Stimulated activated CD4-positive, alpha-beta T cell treated with anti-CD3 and anti-CD28 coated beads, Interleukin-1b, Interleukin-23, amount 100 ng/mL, for 4 hours (primary cell): ENCODE measurements at regions not wholly inside any gene's neighbourhood (a gene's known extent, or its start where the extent isn't known, plus 50 kb on each side); places are given as distances from the start of the nearest gene placed in this dataset.
"Not testable (repeated sequence)": the region's sequence is repeated elsewhere in the genome, so short reads cannot be mapped to it uniquely, and the experiment has no call there.

Experiments
- DNase-seq, 2 donors: peaks; one replicate each; pipeline ENCODE4 v3.0.0-alpha.2; 2020; ENCODE audit warnings: low read depth in 2 of 2

- DNase-seq, result peak in 1 of 2 donors; percentile 41
Observed at GRCh38 chr10:30701451-30702173, 72.1 kb upstream of the LYZL2 start.

GRCh38 chr10:30697806-30698205, 68.3 kb upstream of the LYZL2 start:
- DNase-seq, result no peak

- DNase-seq, result not testable (repeated sequence)
Observed at GRCh38 chr10:30697221-30697620, 67.7 kb upstream of the LYZL2 start.

GRCh38 chr10:30696416-30697185, 67.0 kb upstream of the LYZL2 start:
- not testable (repeated sequence) for DNase-seq

- DNase-seq, result peak; percentile 57 to 59
Observed at GRCh38 chr10:30695481-30696236, 66.1 kb upstream of the LYZL2 start.

- no peak for DNase-seq
Observed at GRCh38 chr10:30694518-30695228, 65.1 kb upstream of the LYZL2 start.

- DNase-seq, result no peak
Observed at GRCh38 chr10:30691639-30692015, 62.1 kb upstream of the LYZL2 start.

GRCh38 chr10:30690948-30691638, 61.5 kb upstream of the LYZL2 start:
- DNase-seq, result not testable (repeated sequence)

GRCh38 chr10:30688456-30688855, 58.9 kb upstream of the LYZL2 start:
- no peak for DNase-seq

GRCh38 chr10:30687698-30688213, 58.2 kb upstream of the LYZL2 start:
- DNase-seq, result peak; percentile 76 to 81

- DNase-seq, result no peak
Observed at GRCh38 chr10:30686708-30687107, 57.2 kb upstream of the LYZL2 start.

GRCh38 chr10:30683496-30683895, 53.9 kb upstream of the LYZL2 start:
- DNase-seq, result no peak

GRCh38 chr10:30682377-30683199, 53.0 kb upstream of the LYZL2 start:
- peak; percentile 45 to 52 for DNase-seq

- no peak for DNase-seq
Observed at GRCh38 chr10:30680908-30681307, 51.4 kb upstream of the LYZL2 start.
